HCT116 (cell line): ENCODE measurements at regions not wholly inside any gene's neighbourhood (a gene's known extent, or its start where the extent isn't known, plus 50 kb on each side); places are given as distances from the start of the nearest gene placed in this dataset.
A peak's percentile ranks its signal among the peaks of the same experiment; 100 is the strongest.

ENCODE experiments used
- ATAC-seq: fragments of 200-7000 bp; cut with Tn5 transposase; 2 replicates; pipeline ENCODE4 v1.9.1; 2020; ENCODE audit warnings: mild to moderate bottlenecking, moderate library complexity
- BruUV-seq: library from RNA; stranded (reverse); fragments of 400-500 nt; replicated peaks from 2 replicates; lab custom pipeline; 2021; lab: Mats Ljungman, UMichigan
- CTCF ChIA-PET: fragments of 300-600 bp; sonication (Branson Sonifier 250); formaldehyde crosslinking; loops from one replicate; lab custom pipeline; 2021; ENCODE audit warnings: antibody characterized with exemption; lab: Charles Lee
- POLR2A ChIA-PET: fragments of 300-600, 350-600 bp; sonication (Branson Sonifier 250); formaldehyde crosslinking; loops from one replicate; lab custom pipeline; 2021; ENCODE audit warnings: antibody characterized with exemption; lab: Charles Lee
- RAD21 ChIA-PET, 2 experiments: fragments of 300-600 bp; sonication (Branson Sonifier 250); formaldehyde crosslinking; loops; one replicate each; lab custom pipeline; 2023; ENCODE audit warnings: low total read pairs in 2 of 2; ENCODE audit not compliant: uncharacterized antibody in 2 of 2, unreplicated experiment in 2 of 2, low non-redundant PET in 1 of 2; lab: Charles Lee
- DNase-seq: peaks from one replicate; pipeline ENCODE4 v3.0.0-alpha.2; 2010; ENCODE audit warnings: low read depth, low spot score
- H2AFZ ChIP-seq: fragments of 200-600 bp; shearing (Covaris generic), sonication (generic); 2 replicates; pipeline ENCODE4 v1.6.1; 2017; ENCODE audit warnings: low read depth, mixed run types, mixed read lengths, antibody characterized with exemption, low read length; ENCODE audit not compliant: poor library complexity, severe bottlenecking
- H3K27ac ChIP-seq: 2 replicates; pipeline ENCODE4 v1.5.1; 2012; ENCODE audit warnings: low read depth, low read length
- H3K27me3 ChIP-seq: fragments of 200-600 bp; sonication (generic); 2 replicates; pipeline ENCODE4 v1.6.1; 2016; ENCODE audit warnings: mixed run types, low read length, mixed read lengths; ENCODE audit not compliant: insufficient read depth
- H3K36me3 ChIP-seq, 2 experiments: fragments of 200-500 bp in 1 of 2; fragments of 200-600 bp in 1 of 2; sonication (Bioruptor generic) in 1 of 2; sonication (generic) in 1 of 2; 2 replicates each; pipeline versions ENCODE4 v1.5.1 to v1.6.1; 2014 to 2016; ENCODE audit warnings: low read length in 2 of 2, inconsistent platforms in 1 of 2, mixed read lengths in 1 of 2, mixed run types in 1 of 2; ENCODE audit not compliant: insufficient read depth in 2 of 2, control insufficient read depth in 1 of 2
- H3K4me1 ChIP-seq, 2 experiments: fragments of 200-600 bp in 1 of 2; sonication (generic) in 1 of 2; 2 replicates each; pipeline versions ENCODE4 v1.5.1 to v1.6.1; 2012 to 2017; ENCODE audit warnings: low read length in 2 of 2, inconsistent platforms in 1 of 2, mild to moderate bottlenecking in 1 of 2, mixed read lengths in 1 of 2, mixed run types in 1 of 2, moderate library complexity in 1 of 2; ENCODE audit not compliant: insufficient read depth in 2 of 2, control insufficient read depth in 1 of 2
- H3K4me2 ChIP-seq: fragments of 200-600 bp; sonication (generic); 2 replicates; pipeline ENCODE4 v1.6.1; 2017; ENCODE audit warnings: mixed run types, low read length, mixed read lengths
- H3K4me3 ChIP-seq, 2 experiments: fragments of 200-600 bp in 1 of 2; sonication (generic) in 1 of 2; replicated peaks in 1 of 2; 2 replicates each; pipeline ENCODE4 v1.5.1; 2011 to 2016; ENCODE audit warnings: low read length in 2 of 2, control low read depth in 1 of 2, low read depth in 1 of 2, mild to moderate bottlenecking in 1 of 2, mixed read lengths in 1 of 2, mixed run types in 1 of 2
- H3K79me2 ChIP-seq: fragments of 200-600 bp; sonication (generic); 2 replicates; pipeline ENCODE4 v1.6.1; 2017; ENCODE audit warnings: mild to moderate bottlenecking, mixed run types, low read length, moderate library complexity, mixed read lengths; ENCODE audit not compliant: insufficient read depth
- H3K9ac ChIP-seq: fragments of 200-600 bp; sonication (generic); 2 replicates; pipeline ENCODE4 v1.6.1; 2016; ENCODE audit warnings: low read length, mixed read lengths
- H3K9me2 ChIP-seq: fragments of 200-600 bp; sonication (generic), shearing (Covaris generic); 2 replicates; pipeline ENCODE4 v1.6.1; 2017; ENCODE audit warnings: mixed run types, mild to moderate bottlenecking, moderate library complexity; ENCODE audit not compliant: insufficient read depth
- H3K9me3 ChIP-seq, 2 experiments: fragments of 200-500 bp in 1 of 2; fragments of 200-600 bp in 1 of 2; sonication (Bioruptor generic) in 1 of 2; sonication (generic) in 1 of 2; 2 replicates each; pipeline ENCODE4 v1.6.1; 2014 to 2017; ENCODE audit warnings: low read length in 2 of 2, mixed read lengths in 2 of 2, inconsistent platforms in 1 of 2, low read depth in 1 of 2, mild to moderate bottlenecking in 1 of 2, mixed run types in 1 of 2, moderate library complexity in 1 of 2; ENCODE audit not compliant: control insufficient read depth in 1 of 2, insufficient read depth in 1 of 2
- H4K20me1 ChIP-seq: fragments of 200-600 bp; sonication (generic), shearing (Covaris generic); 2 replicates; pipeline ENCODE4 v1.6.1; 2017; ENCODE audit warnings: mixed run types, mild to moderate bottlenecking, moderate library complexity; ENCODE audit not compliant: insufficient read depth
- CBX3 ChIP-seq: IDR thresholded peaks from 2 replicates; pipeline ENCODE4 v1.6.1; 2012; ENCODE audit warnings: low read depth
- CEBPB ChIP-seq: IDR thresholded peaks from 2 replicates; pipeline ENCODE4 v1.6.1; 2012; ENCODE audit warnings: low read depth
- EGR1 ChIP-seq: IDR thresholded peaks from 2 replicates; pipeline ENCODE4 v1.6.1; 2012; ENCODE audit warnings: low read depth
- EZH2phosphoT487 ChIP-seq: fragments of 200-600 bp; IDR thresholded peaks from 2 replicates; pipeline ENCODE4 v1.6.1; 2018; ENCODE audit warnings: antibody characterized with exemption, borderline replicate concordance
- FOSL1 ChIP-seq: IDR thresholded peaks from 2 replicates; pipeline ENCODE4 v1.6.1; 2012; ENCODE audit warnings: low read depth
- JUND ChIP-seq: IDR thresholded peaks from 2 replicates; pipeline ENCODE4 v1.6.1; 2012
- POLR2A ChIP-seq: IDR thresholded peaks from 2 replicates; pipeline ENCODE4 v1.7.0; 2011; ENCODE audit warnings: borderline replicate concordance; ENCODE audit not compliant: insufficient read depth, insufficient read length; ENCODE audit errors: extremely low read depth
- POLR2AphosphoS5 ChIP-seq: IDR thresholded peaks from 2 replicates; pipeline ENCODE4 v1.6.1; 2011; ENCODE audit warnings: mild to moderate bottlenecking, low read depth, low read length, moderate library complexity
- RAD21 ChIP-seq: IDR thresholded peaks from 2 replicates; pipeline ENCODE4 v1.6.1; 2012; ENCODE audit warnings: low read depth, mild to moderate bottlenecking
- SRF ChIP-seq: IDR thresholded peaks from 2 replicates; pipeline ENCODE4 v1.6.1; 2012; ENCODE audit warnings: low read depth
- TCF7L2 ChIP-seq: IDR thresholded peaks from 2 replicates; pipeline ENCODE4 v1.7.0; 2011; ENCODE audit warnings: borderline replicate concordance, inconsistent platforms; ENCODE audit not compliant: insufficient read depth, insufficient read length; ENCODE audit errors: extremely low read depth
- YY1 ChIP-seq: IDR thresholded peaks from 2 replicates; pipeline ENCODE4 v1.6.1; 2011; ENCODE audit warnings: low read length, low read depth, moderate library complexity, mild to moderate bottlenecking; ENCODE audit not compliant: insufficient replicate concordance; ENCODE audit errors: extremely low read depth
- ZFX ChIP-seq: fragments of 450-650 bp; IDR thresholded peaks from 2 replicates; pipeline ENCODE4 v1.6.1; 2017
- intact Hi-C: fragments of 100-400 bp; cut with micrococcal nuclease; formaldehyde crosslinking; loops from 2 replicates; pipeline ENCODE4 v1.10.0; 2022
- TF ChIP-seq, protein P1 (sequence below): IDR thresholded peaks from 2 replicates; pipeline ENCODE4 v1.6.1; 2011; ENCODE audit warnings: mild to moderate bottlenecking, low read length, moderate library complexity; ENCODE audit not compliant: insufficient replicate concordance; ENCODE audit errors: extremely low read depth
- TF ChIP-seq, protein P2 (sequence below): IDR thresholded peaks from 2 replicates; pipeline ENCODE4 v1.6.1; 2012
- TF ChIP-seq, protein P3 (sequence below): IDR thresholded peaks from 2 replicates; pipeline ENCODE4 v1.6.1; 2012

DNA sequence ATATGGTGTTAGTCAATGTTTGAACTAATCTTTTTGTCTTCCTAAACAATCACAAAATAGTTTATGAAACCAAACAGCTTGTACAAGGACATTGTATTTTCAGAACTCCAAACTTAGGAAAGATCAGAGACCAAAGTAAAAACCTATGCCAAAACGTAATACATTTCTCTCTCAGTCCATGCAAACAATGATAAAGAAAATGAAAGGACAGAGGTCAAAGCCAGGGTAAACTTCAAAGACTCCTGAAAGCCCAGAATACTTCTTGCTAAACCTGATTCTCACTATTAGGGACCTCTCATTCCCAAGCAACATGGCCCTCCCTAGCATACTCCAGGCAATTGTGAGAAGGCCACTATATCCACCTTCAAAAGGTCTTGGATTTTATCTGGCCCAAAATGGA, 105.1 kb upstream of the GALNT5 start:
- no peak for DNase-seq
- H2AFZ ChIP-seq, result peak overlapping the region; percentile 47
- no peaks in the 10 kb centered on the region for H3K36me3 ChIP-seq
- RAD21 ChIA-PET, result no interaction called here
- no peaks in the 10 kb centered on the region for H3K9me3 ChIP-seq
- 0 out of 4 replicates have a peak, but pooled peaks cover 0 to 4% of the 10 kb centered on the region in 2 experiments for H3K4me1 ChIP-seq
- TF ChIP-seq TCF7L2 (no peak), POLR2AphosphoS5 (no peak), EZH2phosphoT487 (no peak), EGR1 (no peak), FOSL1 (no peak), SRF (no peak), CBX3 (no peak), POLR2A (no peak), YY1 (no peak), RAD21 (no peak), ZFX (no peak), JUND (no peak), CEBPB (no peak)
- TF ChIP-seq, protein P1, sequence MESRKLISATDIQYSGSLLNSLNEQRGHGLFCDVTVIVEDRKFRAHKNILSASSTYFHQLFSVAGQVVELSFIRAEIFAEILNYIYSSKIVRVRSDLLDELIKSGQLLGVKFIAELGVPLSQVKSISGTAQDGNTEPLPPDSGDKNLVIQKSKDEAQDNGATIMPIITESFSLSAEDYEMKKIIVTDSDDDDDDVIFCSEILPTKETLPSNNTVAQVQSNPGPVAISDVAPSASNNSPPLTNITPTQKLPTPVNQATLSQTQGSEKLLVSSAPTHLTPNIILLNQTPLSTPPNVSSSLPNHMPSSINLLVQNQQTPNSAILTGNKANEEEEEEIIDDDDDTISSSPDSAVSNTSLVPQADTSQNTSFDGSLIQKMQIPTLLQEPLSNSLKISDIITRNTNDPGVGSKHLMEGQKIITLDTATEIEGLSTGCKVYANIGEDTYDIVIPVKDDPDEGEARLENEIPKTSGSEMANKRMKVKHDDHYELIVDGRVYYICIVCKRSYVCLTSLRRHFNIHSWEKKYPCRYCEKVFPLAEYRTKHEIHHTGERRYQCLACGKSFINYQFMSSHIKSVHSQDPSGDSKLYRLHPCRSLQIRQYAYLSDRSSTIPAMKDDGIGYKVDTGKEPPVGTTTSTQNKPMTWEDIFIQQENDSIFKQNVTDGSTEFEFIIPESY, result no peak
- TF ChIP-seq, protein P2, sequence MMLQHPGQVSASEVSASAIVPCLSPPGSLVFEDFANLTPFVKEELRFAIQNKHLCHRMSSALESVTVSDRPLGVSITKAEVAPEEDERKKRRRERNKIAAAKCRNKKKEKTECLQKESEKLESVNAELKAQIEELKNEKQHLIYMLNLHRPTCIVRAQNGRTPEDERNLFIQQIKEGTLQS, result no peak
- TF ChIP-seq, protein P3, sequence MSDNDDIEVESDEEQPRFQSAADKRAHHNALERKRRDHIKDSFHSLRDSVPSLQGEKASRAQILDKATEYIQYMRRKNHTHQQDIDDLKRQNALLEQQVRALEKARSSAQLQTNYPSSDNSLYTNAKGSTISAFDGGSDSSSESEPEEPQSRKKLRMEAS, result no peak
- TF ChIP-seq, all 23 proteins: peak for 0
- intact Hi-C loops, result no loop called here
- ChIA-PET CTCF (no interaction called here), POLR2A (no interaction called here)
- H3K27me3 ChIP-seq, result no peaks in the 10 kb centered on the region
- no peak for ATAC-seq
- H3K4me3 ChIP-seq, result no peak overlapping the region
- no peak overlapping the region for H3K27ac ChIP-seq
- no peaks in the 10 kb centered on the region for H4K20me1 ChIP-seq
- H3K79me2 ChIP-seq, result no peaks in the 10 kb centered on the region
- no peak overlapping the region for H3K4me2 ChIP-seq
- BruUV-seq, result no TSS peak
- no peaks in the 10 kb centered on the region for H3K9me2 ChIP-seq
- no peak overlapping the region for H3K9ac ChIP-seq
